ENCODE measurements at regions not wholly inside any gene's neighbourhood (a gene's known extent, or its start where the extent isn't known, plus 50 kb on each side); places are given as distances from the start of the nearest gene placed in this dataset.

GRCh38 chr6:169161572-169162167 is 92.0 kb downstream of the THBS2 start:
- ATAC-seq (no peak), DNase-seq (no peak)
- no peaks in the 10 kb centered on the region for H3K36me3 Mint-ChIP-seq
- 90% methylated on average over 12 of the region's 13 CpGs for WGBS (ENCODE audit: insufficient coverage)
- Histone ChIP-seq H3K4me1 (ENCODE audit: control insufficient read depth, insufficient read depth, low read length) (no peaks in the 10 kb centered on the region), H3K27me3 (ENCODE audit: control insufficient read depth, insufficient read depth, low read length) (no peaks in the 10 kb centered on the region), H3K9me3 (ENCODE audit: control insufficient read depth, insufficient read depth, low read length) (no peaks in the 10 kb centered on the region), H3K4me3 (ENCODE audit: low read length) (no peak overlapping the region), H3K27ac (ENCODE audit: low read length) (no peak overlapping the region), H3K36me3 (ENCODE audit: control insufficient read depth, insufficient read depth, low read length) (no peaks in the 10 kb centered on the region)
- TF ChIP-seq, protein P1, sequence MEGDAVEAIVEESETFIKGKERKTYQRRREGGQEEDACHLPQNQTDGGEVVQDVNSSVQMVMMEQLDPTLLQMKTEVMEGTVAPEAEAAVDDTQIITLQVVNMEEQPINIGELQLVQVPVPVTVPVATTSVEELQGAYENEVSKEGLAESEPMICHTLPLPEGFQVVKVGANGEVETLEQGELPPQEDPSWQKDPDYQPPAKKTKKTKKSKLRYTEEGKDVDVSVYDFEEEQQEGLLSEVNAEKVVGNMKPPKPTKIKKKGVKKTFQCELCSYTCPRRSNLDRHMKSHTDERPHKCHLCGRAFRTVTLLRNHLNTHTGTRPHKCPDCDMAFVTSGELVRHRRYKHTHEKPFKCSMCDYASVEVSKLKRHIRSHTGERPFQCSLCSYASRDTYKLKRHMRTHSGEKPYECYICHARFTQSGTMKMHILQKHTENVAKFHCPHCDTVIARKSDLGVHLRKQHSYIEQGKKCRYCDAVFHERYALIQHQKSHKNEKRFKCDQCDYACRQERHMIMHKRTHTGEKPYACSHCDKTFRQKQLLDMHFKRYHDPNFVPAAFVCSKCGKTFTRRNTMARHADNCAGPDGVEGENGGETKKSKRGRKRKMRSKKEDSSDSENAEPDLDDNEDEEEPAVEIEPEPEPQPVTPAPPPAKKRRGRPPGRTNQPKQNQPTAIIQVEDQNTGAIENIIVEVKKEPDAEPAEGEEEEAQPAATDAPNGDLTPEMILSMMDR (IDR thresholded peaks at IDR 0.05), result no peak
- no peak overlapping the region for H3K27ac Mint-ChIP-seq
- peaks cover 0 to 5% of the 10 kb centered on the region in 2 donors for H3K27me3 Mint-ChIP-seq (ENCODE audit: low read depth in 2 of 2)
- intact Hi-C loops (cut with micrococcal nuclease), result no loop called here
- H3K4me1 Mint-ChIP-seq, result no peaks in the 10 kb centered on the region
- no peak overlapping the region for H3K4me3 Mint-ChIP-seq
- no peaks in the 10 kb centered on the region for H3K9me3 Mint-ChIP-seq

DNA sequence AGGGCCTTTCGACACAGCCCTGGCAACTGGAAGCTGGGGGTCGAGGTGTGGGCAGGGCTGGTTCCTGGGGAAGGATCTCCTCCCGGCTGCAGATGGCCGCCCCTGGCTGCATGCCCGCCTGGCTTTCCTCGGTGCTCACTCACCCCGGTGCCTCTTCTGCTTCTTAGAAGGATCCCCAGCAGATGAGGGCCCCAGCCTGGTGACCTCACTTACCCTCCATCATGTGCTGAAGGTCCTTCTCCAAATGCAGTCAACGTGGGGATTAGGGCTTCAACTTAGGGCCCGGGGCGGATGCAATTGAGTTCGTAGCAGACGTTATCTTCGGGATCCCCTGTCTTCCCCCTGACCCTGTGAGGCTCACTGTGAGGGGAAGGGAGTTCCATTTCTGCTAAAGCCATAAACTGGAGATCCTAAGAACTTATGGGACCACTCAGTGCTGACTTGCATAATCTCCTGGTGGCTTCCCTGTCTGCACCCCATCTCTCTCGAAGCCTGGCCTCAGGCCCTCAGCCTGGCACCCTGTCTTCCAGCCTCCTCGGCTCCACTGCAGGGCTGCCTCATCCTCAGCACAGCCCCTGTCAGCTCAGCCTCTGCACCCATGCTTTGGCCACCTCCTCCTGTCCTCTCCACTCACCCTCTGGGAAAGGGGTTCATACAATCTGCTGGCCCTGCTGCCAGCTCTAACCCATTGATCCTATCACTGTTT is 92.6 kb downstream of the THBS2 start:
- Histone ChIP-seq H3K9me3 (ENCODE audit: control insufficient read depth, insufficient read depth, low read length) (no peaks in the 10 kb centered on the region), H3K36me3 (ENCODE audit: control insufficient read depth, insufficient read depth, low read length) (no peaks in the 10 kb centered on the region), H3K27me3 (ENCODE audit: control insufficient read depth, insufficient read depth, low read length) (no peaks in the 10 kb centered on the region), H3K4me3 (ENCODE audit: low read length) (no peak overlapping the region), H3K4me1 (ENCODE audit: control insufficient read depth, insufficient read depth, low read length) (no peaks in the 10 kb centered on the region), H3K27ac (ENCODE audit: low read length) (no peak overlapping the region)
- 85% methylated on average over 15 of the region's 15 CpGs for WGBS (ENCODE audit: insufficient coverage)
- TF ChIP-seq, protein P1 (IDR thresholded peaks at IDR 0.05), result no peak
- Mint-ChIP-seq H3K36me3 (no peaks in the 10 kb centered on the region), H3K27me3 (ENCODE audit: low read depth in 2 of 2) (peaks cover 0 to 5% of the 10 kb centered on the region in 2 donors), H3K9me3 (no peaks in the 10 kb centered on the region), H3K4me3 (no peak overlapping the region), H3K4me1 (no peaks in the 10 kb centered on the region), H3K27ac (no peak overlapping the region)
- no peak for ATAC-seq
- no peak for DNase-seq
- intact Hi-C loops (cut with micrococcal nuclease), result no loop called here

GRCh38 chr6:169160091-169160854 is 93.4 kb downstream of the THBS2 start:
- Histone ChIP-seq H3K4me3 (ENCODE audit: low read length) (no peak overlapping the region), H3K9me3 (ENCODE audit: control insufficient read depth, insufficient read depth, low read length) (no peaks in the 10 kb centered on the region), H3K36me3 (ENCODE audit: control insufficient read depth, insufficient read depth, low read length) (no peaks in the 10 kb centered on the region), H3K27ac (ENCODE audit: low read length) (no peak overlapping the region), H3K4me1 (ENCODE audit: control insufficient read depth, insufficient read depth, low read length) (no peaks in the 10 kb centered on the region), H3K27me3 (ENCODE audit: control insufficient read depth, insufficient read depth, low read length) (no peaks in the 10 kb centered on the region)
- ATAC-seq (no peak), DNase-seq (no peak)
- H3K27ac Mint-ChIP-seq, result no peak overlapping the region
- H3K4me1 Mint-ChIP-seq, result no peaks in the 10 kb centered on the region
- intact Hi-C loops (cut with micrococcal nuclease), result no loop called here
- no peaks in the 10 kb centered on the region for H3K36me3 Mint-ChIP-seq
- H3K4me3 Mint-ChIP-seq, result no peak overlapping the region
- no peaks in the 10 kb centered on the region for H3K9me3 Mint-ChIP-seq
- peaks cover 0 to 12% of the 10 kb centered on the region in 2 donors for H3K27me3 Mint-ChIP-seq (ENCODE audit: low read depth in 2 of 2)
- TF ChIP-seq, protein P1 (IDR thresholded peaks at IDR 0.05), result no peak
- WGBS (ENCODE audit: insufficient coverage), result 87% methylated on average over 22 of the region's 22 CpGs

Measured in natural killer cell (primary cell).